ENCODE measurements at regions not wholly inside any gene's neighbourhood (a gene's known extent, or its start where the extent isn't known, plus 50 kb on each side); places are given as distances from the start of the nearest gene placed in this dataset.

- TF ChIP-seq, protein P1, sequence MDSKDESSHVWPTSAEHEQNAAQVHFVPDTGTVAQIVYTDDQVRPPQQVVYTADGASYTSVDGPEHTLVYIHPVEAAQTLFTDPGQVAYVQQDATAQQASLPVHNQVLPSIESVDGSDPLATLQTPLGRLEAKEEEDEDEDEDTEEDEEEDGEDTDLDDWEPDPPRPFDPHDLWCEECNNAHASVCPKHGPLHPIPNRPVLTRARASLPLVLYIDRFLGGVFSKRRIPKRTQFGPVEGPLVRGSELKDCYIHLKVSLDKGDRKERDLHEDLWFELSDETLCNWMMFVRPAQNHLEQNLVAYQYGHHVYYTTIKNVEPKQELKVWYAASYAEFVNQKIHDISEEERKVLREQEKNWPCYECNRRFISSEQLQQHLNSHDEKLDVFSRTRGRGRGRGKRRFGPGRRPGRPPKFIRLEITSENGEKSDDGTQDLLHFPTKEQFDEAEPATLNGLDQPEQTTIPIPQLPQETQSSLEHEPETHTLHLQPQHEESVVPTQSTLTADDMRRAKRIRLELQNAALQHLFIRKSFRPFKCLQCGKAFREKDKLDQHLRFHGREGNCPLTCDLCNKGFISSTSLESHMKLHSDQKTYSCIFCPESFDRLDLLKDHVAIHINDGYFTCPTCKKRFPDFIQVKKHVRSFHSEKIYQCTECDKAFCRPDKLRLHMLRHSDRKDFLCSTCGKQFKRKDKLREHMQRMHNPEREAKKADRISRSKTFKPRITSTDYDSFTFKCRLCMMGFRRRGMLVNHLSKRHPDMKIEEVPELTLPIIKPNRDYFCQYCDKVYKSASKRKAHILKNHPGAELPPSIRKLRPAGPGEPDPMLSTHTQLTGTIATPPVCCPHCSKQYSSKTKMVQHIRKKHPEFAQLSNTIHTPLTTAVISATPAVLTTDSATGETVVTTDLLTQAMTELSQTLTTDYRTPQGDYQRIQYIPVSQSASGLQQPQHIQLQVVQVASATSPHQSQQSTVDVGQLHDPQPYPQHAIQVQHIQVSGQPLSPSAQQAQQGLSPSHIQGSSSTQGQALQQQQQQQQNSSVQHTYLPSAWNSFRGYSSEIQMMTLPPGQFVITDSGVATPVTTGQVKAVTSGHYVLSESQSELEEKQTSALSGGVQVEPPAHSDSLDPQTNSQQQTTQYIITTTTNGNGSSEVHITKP (IDR thresholded peaks at IDR 0.05; ENCODE audit: partially characterized antibody): no peak
- TF ChIP-seq MLX (CRISPR knock-in tag; conservative IDR thresholded peaks at IDR 0.05): no peak
- TF ChIP-seq SPI1 (IDR thresholded peaks at IDR 0.05; ENCODE audit: borderline replicate concordance, low read depth, low read length): no peak
- TF ChIP-seq TFAP4 (CRISPR knock-in tag; IDR thresholded peaks at IDR 0.05; ENCODE audit: borderline replicate concordance): no peak
- no peak for TF ChIP-seq SIN3B (IDR thresholded peaks at IDR 0.05; ENCODE audit: low read depth)
- no peak for TF ChIP-seq ARID3B (CRISPR knock-in tag; IDR thresholded peaks at IDR 0.05; ENCODE audit: borderline replicate concordance)
- no peak for TF ChIP-seq SP1 (CRISPR knock-in tag; IDR thresholded peaks at IDR 0.05)
- no peak for TF ChIP-seq STAT6 (CRISPR knock-in tag; IDR thresholded peaks at IDR 0.05)
- TF ChIP-seq CTBP1 (IDR thresholded peaks at IDR 0.05; ENCODE audit: borderline replicate concordance): no peak
These were observed 597.3 kb upstream of the SGCD start (continued) for GRCh38 chr5:155729684-155730059.
